HG02981 (cell line): ENCODE measurements at regions not wholly inside any gene's neighbourhood (a gene's known extent, or its start where the extent isn't known, plus 50 kb on each side); places are given as distances from the start of the nearest gene placed in this dataset.
A peak's percentile ranks its signal among the peaks of the same experiment; 100 is the strongest.
"Not testable (repeated sequence)": the region's sequence is repeated elsewhere in the genome, so short reads cannot be mapped to it uniquely, and the experiment has no call there.

ENCODE experiments used
- ATAC-seq: cut with Tn5 transposase; IDR thresholded peaks from one replicate; pipeline ENCODE4 v1.9.1; 2021; ENCODE audit warnings: mild to moderate bottlenecking, moderate library complexity; ENCODE audit not compliant: unreplicated experiment

DNA sequence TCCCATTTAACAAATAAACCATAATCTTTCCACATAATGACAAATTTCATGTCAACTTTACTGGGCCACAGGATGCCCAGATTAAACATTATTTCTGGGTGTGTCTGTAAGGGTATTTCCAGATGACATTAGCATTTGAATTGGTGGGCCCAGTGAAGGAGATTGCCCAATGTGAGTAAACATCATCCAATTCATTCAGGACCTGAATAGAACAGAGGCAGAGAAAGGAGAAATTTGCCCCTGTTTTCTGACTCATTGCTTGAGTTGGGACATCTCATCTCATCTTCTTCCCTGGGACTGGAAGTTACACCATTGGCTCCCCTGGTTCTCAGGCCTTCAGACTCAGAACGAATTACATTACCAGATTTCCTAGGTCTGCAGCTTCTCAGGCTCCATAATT is 142.9 kb downstream of the TPBG start:
- no peak for ATAC-seq

DNA sequence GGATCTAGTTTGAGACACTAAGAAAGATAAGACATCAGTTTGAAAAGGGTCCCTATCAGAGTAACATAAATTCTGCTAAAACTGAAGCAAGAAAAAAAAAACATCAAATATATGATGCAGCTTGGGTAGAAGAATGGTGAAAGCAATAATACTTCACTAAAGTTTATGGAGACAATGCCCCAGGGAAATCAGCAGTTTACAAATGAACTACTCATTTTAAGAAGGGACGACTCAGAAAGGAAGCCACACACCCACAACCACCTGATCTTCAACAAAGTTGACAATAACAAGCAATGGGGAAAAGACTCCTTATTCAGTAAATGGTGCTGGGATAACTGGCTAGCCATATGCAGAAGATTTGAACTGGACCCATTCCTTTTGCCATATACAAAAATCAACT is 143.5 kb downstream of the TPBG start:
- ATAC-seq, result no peak

DNA sequence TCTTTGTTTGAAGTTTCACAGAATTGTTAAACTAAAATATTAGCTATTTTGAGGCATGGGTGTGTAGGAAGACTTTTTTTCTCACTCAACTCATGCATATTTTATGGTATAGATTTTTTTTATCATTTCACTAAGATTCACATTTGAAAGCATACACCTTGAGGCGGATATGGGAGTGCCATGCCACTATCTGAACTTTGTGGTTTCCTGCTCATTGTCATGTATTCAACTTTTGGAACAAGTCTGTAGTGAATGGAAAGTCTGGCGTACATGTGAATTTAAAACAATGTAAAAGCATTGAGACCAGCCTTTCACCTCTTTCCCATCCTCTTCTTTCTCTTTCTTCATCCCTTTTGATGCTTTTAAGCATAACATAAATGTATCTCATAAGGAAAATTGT is 147.9 kb downstream of the TPBG start:
- no peak for ATAC-seq

DNA sequence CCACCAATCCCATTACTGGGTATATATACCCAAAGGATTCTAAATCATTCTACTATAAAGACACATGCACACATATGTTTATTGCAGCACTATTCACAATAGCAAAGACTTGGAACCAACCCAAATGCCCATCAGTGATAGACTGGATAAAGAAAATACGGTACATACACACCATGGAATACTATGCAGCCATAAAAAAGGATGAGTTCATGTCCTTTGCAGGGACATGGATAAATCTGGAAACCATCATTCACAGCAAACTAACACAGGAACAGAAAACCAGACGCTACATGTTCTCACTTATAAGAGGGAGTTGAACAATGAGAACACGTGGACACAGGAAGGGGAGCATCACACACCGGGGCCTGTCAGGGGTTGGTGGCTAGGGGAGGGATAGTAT is 154.3 kb downstream of the TPBG start:
- ATAC-seq, result not testable (repeated sequence)

DNA sequence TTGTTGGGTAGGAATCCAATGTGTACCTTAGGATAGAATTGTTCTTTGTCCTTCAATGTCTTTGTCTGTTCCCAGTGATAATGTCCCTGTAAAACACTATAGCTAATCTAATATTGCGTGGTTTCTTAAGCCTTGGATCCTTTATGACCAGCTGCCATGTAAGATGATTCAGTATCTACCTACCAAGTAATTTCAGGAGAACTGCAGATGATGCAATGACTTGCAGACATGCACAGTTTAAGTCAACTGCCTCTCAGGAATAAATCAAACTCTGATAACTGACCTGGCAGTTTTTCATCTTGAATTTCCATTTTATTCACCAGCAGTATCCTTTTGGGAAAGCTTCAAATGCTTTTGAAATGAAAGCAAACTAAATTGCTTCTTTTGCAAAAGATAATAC is 157.8 kb downstream of the TPBG start:
- ATAC-seq, result no peak

DNA sequence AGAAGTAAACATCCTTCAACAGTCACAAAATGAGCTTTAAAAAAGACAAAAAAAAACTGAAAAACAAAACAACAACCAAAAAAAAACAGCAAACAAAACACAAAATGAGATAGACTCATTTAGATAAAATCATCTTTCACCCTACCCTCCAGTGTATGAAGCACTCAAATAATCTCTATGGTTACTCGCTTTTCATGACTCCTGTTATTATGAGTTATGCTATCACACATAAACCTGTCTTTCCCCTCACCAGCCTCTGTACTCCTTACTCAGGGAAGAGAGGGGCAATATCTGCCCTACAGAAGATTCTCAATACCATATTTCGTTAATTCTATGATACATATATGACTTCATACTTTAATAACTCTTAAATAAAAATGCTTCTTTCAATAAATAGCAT is 158.2 kb downstream of the TPBG start:
- no peak for ATAC-seq

DNA sequence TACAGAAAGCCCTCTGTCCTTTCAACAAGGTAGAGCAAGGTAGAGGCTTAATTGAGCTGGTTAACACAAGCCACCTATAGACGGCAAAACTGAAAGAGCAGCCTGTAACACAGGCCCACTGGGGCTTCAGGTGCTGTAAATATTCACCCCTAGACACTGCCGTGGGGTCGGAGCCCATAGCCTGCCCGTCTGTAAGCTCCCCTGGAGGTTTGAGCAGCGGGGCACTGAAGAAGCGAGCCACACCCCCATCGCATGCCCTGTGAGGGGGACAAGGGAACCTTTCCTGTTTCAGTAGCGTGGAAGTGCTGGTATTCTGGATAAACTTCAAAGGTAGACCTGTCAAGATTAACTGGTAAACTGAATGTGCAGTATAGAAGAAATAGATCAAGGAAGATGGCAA is 160.4 kb downstream of the TPBG start:
- no peak for ATAC-seq

DNA sequence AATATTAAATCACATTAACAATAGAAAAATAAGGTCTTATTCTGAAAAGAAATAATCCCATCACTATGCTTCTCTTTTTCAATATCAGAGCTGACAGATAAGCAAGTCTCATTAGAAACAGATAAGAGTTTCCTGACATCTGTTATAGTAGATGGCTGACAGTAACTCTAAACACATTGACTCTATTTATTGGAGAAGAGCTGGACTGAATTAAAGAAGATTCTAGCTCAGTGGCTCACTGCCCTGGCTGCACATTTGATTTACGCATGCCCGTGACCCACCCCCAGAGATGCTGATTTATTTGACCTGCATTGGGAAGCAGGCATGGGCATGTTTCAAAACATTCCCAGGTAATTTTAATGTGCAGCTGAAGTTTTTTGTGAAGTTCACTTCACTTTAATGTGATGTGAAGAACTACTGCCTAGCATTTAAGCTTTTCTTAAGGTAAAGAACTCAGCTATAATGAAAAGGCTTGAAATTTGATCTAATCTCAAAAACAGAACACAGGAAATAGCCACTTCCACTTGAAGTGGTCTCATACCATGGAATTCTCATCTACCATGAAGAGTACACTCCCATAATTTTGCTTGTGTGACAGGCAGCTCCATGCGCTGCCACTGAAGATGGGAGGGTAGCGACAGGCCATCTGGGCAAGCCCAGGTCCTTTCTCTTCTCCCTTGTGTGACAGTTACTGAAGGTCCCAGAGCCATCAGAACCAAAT is 162.3 kb downstream of the TPBG start:
- ATAC-seq, result no peak

DNA sequence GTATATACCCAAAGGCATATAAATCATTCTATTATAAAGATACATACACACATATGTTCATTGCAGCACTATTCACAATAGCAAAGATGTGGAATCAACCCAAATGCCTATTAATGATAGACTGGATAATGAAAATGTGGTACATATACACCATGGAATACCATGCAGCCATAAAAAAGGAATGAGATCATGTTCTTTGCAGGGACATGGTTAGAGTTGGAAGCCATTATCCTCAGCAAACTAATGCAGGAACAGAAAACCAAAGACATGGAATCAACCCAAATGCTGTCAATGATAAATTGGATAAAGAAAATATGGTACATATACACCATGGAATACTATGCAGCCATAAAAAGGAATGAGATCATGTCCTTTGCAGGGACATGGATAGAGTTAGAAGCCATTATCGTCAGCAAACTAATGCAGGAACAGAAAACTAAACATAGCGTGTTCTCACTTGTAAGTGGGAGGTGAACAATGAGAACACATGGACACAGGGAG is 166.4 kb downstream of the TPBG start:
- not testable (repeated sequence) for ATAC-seq

DNA sequence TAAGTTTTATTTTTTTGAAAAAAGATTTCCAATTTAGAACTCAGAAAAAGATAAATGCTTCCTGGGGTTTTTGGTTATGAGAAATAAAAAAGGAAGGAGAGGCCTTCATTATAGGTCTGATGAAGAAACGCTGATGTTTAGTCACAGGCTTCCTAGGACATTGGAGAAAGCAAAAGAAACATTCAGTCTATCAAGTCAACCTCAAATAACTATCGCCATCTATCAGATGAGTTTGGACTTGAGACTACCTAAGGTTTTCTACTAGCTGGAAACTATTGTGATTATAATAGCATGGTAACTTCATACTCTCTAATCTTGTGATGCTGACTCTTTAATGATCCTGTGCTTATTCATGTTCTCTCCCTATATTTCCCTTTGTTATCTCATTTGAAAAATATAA is 171.3 kb downstream of the TPBG start:
- ATAC-seq, result no peak

DNA sequence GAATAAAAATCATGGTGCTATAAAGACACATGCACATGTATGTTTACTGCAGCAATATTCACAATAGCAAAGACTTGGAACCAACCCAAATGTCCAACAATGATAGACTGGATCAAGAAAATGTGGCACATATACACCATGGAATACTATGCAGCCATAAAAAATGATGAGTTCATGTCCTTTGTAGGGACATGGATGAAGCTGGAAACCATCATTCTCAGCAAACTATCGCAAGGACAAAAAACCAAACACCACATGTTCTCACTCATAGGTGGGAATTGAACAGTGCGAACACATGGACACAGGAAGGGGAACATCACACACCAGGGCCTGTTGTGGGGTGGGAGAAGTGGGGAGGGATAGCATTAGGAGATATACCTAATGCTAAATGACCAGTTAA is 185.9 kb downstream of the TPBG start:
- ATAC-seq, result not testable (repeated sequence)

DNA sequence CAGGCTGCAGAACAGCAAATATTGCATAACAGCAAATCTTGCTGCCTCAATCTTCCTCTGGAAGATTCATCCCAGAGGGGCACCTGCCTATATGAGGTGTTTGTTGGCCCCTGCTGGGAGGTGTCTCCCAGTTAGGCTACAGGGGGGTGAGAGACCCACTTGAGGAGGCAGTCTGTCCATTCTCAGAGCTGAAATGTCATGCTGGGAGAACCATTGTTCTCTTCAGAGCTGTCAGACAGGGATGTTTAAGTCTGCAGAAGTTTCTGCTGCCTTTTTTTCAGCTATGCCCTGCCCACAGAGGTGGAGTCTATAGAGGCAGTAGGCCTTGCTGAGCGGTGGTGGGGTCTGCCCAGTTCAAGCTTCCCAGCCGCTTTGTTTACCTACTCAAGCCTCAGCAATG is 187.7 kb downstream of the TPBG start:
- not testable (repeated sequence) for ATAC-seq

DNA sequence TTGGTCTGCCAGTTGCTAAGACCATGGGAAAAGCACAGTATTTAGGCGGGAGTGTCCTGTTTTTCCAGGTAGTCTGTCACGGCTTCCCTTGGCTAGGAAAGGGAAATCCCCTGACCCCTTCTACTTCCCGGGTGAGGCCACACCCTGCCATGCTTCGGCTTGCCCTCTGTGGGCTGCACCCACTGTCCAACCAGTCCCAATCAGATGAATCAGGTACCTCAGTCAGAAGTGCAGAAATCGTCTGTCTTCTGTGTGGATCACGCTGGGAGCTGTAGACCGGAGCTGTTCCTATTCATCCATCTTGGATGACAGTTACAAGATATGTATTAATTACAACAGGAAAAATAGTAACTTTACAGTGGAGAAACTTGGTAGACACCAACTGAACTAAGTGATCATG is 188.2 kb downstream of the TPBG start:
- ATAC-seq, result no peak

DNA sequence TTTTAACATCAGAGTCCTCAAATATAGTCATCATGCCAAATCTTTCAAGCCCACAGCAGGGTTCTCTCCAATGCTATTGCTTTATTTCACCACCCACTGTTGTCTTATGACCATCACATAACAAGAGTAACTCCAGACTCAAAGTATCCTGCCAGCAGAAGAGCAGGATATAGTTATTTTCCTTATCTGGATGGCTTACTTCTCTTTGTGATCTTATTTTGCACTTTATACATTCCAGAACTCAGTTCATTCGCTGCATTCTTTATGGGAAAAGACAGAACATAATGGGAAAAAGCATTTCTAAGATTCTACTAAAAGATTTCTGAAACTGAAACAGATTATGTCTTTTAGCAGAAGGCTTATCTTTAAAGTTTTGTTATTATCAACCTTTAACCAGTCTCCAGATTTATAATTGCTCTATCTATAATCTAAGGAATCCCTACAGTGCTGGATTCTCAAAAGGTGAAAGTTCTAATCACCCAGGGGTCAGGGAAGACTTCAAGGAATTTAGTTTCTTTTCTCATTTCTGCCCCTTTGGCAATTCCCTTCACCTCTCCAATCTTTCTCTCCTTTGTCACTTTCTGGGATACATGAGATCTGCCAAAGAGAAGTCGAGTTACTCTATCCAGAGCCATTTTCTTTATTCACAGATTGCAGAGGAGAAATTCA is 190.4 kb downstream of the TPBG start:
- no peak for ATAC-seq

DNA sequence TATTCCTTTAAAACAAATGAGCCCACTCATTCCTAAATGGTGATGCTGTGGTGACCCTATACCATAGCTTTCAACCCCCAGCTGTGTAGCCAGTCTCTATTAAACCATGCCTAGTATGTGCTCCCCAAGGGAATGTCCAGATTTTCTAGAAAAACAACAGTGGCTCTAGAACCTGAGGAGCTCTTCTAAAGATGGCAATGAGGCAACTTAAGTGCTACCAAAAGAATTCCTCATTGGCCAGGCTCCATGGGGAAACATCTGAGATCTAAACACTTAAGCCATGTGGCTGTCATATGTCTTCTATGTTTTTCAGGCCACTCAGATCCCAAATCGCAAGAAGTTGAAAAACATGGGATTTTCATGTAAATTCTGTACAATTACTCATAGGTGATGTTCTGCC is 191.0 kb downstream of the TPBG start:
- ATAC-seq, result no peak

DNA sequence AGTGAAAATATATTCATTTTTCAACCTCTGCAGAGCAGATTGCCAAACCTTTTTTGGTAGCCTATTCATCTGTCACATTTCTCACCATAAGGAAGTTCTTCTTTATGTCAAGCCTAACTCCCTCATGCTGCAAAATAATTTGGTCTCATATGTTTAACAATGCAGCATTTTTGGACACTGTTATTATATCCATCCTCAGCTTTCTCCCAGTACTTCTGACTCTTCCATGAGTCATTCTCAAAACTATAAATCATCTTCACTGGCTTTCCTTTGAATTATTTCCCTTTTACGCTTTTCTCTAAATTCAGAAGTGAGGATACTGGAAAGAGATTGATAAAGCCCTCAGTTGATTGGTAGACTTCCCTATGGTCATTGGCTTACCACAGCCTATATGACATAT is 192.2 kb downstream of the TPBG start:
- no peak for ATAC-seq

DNA sequence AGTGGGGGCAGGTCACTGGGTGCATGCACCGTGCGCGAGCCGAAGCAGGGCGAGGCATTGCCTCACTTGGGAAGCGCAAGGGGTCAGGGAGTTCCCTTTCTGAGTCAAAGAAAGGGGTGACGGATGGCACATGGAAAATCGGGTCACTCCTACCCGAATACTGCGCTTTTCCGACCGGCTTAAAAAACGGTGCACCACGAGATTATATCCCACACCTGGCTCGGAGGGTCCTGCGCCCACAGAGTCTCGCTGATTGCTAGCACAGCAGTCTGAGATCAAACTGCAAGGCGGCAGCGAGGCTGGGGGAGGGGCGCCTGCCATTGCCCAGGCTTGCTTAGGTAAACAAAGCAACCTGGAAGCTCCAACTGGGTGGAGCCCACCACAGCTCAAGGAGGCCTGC is 194.9 kb downstream of the TPBG start:
- not testable (repeated sequence) for ATAC-seq

DNA sequence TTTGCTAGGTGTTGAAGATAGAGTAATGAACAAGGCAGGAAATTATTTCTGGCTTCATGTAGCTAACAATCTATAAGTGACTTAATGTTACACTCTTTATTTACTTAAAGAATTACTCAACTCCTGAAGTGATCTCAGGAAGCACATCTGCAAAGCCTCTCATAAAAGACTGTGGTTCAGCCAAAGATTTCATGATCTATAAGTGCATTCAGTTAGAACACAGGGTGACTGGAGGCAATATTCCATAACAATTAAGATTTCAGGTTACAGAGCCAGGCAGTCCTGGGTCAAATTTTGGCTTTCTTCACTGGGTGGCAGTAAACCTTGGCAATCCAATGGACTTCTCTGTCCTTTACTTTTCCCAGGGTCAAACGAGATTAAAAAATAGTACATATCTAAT is 204.0 kb downstream of the TPBG start:
- ATAC-seq, result no peak

DNA sequence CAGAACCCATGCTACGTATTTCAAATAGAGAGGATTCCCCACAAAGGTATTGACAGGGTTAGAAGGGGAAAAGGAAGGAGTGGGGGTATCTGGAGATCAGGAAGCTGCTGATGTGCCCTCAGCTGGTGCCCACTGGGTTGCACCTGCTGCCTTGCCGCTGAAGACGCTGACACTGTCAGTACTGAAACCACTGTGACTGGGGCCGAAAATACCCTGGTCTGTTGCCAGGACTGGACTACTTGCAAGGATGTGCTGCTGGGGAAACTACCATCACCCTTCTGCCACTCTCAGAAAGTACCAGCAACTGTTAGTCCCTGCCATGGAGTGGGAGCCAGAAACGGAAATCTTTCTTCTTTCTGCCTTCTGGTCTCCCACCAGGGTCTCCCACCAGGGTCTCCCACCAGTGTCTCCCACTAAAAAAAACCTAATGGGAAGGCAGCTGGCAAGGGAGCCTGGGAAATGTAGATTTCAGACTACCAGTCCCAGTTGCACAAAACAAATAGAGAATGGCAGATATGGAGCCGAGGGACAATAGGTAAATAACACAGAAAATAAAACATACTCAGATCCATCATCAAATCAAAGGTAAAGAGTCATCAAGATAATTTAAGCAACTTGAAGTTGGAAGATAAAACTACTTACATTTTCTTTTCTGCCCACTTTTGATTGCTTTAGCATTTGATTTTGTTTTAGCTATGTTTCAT is 204.8 kb downstream of the TPBG start:
- peak; percentile 96 for ATAC-seq

DNA sequence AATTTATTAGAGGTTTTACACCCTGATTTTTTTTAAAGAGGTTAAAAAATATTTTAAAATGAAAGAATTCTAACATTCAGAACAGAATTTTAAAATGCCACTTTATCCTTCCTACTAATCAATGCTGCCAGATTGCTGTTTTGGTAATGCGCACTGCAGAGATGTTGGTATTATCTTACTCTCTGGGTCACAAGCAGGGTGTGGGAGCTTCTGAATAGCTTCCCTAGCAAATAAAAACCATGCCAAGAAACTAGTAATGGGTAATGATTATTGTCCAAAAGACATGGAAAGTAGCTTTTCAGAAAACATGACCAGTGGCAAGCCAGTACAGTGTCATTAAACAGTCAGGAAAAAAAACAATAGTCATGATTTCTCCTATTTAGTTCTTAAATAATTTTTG is 205.4 kb downstream of the TPBG start:
- ATAC-seq, result no peak

DNA sequence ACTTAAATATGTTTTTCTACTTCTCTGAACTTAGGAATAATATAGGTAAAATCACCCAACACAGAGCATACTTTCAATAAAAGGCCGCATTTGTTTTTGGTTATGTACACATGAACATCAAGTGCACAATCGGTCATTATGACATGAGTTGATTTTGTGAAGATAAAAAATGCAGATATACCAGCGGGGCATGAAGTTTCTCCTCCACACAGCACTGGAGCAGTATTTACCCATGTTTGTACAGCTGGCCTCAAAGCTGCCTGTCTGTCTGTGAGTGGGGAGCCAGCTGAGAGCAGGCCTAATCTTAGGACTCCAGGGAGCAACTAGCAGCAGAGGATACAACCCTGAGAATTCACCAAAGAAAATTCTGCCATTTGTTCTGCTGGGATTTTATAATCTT is 206.5 kb downstream of the TPBG start:
- ATAC-seq, result no peak

DNA sequence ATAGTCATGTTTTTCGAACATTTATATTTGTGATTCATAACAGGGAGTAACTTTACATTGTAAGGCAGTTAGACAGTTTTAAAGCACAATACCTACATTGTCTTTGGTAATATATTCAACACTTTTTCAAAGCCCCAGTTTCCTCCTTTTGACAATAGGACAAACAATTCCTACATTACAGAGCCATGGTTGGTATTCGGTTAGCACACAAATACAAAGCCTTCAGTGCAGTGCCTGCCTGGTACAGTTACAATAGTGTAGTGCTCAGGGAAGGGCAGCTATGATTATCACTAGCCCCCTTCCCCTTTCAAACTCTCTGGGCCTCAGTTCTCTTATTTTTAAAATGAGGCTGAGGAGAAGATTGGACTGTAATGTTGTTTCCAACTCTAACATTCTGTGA is 207.8 kb downstream of the TPBG start:
- ATAC-seq, result no peak
